GM12878 (cell line): ENCODE measurements at regions not wholly inside any gene's neighbourhood (a gene's known extent, or its start where the extent isn't known, plus 50 kb on each side); places are given as distances from the start of the nearest gene placed in this dataset.

ENCODE experiments used
- BHLHE40 ChIP-seq, 2 experiments: fragments of 450-650 bp in 1 of 2; IDR thresholded peaks; 2 replicates each; pipeline ENCODE4 v1.6.1; 2011 to 2017; ENCODE audit warnings: low read depth in 2 of 2, borderline replicate concordance in 1 of 2, improper control_type of control experiment in 1 of 2, low read length in 1 of 2, mild to moderate bottlenecking in 1 of 2
- CBX3 ChIP-seq: fragments of 200-600 bp; sonication (generic); IDR thresholded peaks from 2 replicates; pipeline ENCODE4 v1.6.1; 2016; ENCODE audit warnings: low read depth, borderline replicate concordance
- EZH2 ChIP-seq: IDR thresholded peaks from 2 replicates; pipeline ENCODE4 v1.6.1; 2012; ENCODE audit warnings: low read depth, mild to moderate bottlenecking, control low read depth, inconsistent platforms, low read length, borderline replicate concordance; ENCODE audit not compliant: control insufficient read depth
- MTA2 ChIP-seq: fragments of 450-650 bp; IDR thresholded peaks from 2 replicates; pipeline ENCODE4 v1.6.1; 2016; ENCODE audit warnings: low read depth, mild to moderate bottlenecking, moderate library complexity
- SMAD1 ChIP-seq: fragments of 450-650 bp; IDR thresholded peaks from 2 replicates; pipeline ENCODE4 v1.6.1; 2018; ENCODE audit warnings: mild to moderate bottlenecking, low read depth; ENCODE audit not compliant: partially characterized antibody
- SP1 ChIP-seq: IDR thresholded peaks from one replicate; pipeline ENCODE4 v1.6.1; 2011; ENCODE audit warnings: low read depth, low read length
- SREBF1 ChIP-seq: IDR thresholded peaks from 2 replicates; pipeline ENCODE4 v1.6.1; 2012; ENCODE audit warnings: mild to moderate bottlenecking, low read length
- YBX1 ChIP-seq: fragments of 450-650 bp; IDR thresholded peaks from 2 replicates; pipeline ENCODE4 v1.6.1; 2016; ENCODE audit warnings: antibody characterized with exemption
- ZNF24 ChIP-seq: fragments of 450-650 bp; IDR thresholded peaks from 2 replicates; pipeline ENCODE4 v1.6.1; 2017; ENCODE audit warnings: antibody characterized with exemption, mild to moderate bottlenecking
- ZNF384 ChIP-seq: IDR thresholded peaks from 2 replicates; pipeline ENCODE4 v1.6.1; 2012; ENCODE audit warnings: low read depth, mild to moderate bottlenecking, low read length, improper control_type of control experiment, borderline replicate concordance
- TF ChIP-seq, protein P1 (sequence below): fragments of 150-350 bp; IDR thresholded peaks from 2 replicates; pipeline ENCODE4 v1.6.1; 2016; ENCODE audit warnings: low read depth, low read length
- TF ChIP-seq, protein P2 (sequence below): fragments of 450-650 bp; IDR thresholded peaks from 2 replicates; pipeline ENCODE4 v1.6.1; 2017; ENCODE audit warnings: mild to moderate bottlenecking, low read depth, inconsistent platforms; ENCODE audit not compliant: poor library complexity, severe bottlenecking

DNA sequence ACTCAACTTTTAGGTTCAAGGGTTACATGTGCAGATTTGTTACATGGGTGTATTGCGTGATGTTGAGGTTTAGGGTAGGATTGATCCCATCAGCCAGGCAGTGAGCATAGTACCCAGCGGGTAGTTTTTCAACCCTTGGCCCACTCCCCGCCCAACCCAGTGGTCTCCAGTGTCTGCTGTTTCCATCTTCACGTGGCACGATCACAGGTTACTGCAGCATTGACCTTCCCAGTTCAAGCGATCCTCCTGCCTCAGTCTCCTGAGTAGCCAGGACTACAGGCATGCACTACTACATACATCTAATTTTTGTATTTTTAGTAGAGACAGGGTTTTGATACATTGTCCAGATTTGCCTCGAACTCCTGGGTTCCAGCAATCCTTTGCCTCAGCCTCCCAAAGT lies 905.7 kb upstream of the ZNF722 start (continued):
- no peak for TF ChIP-seq EZH2
- TF ChIP-seq, protein P1, sequence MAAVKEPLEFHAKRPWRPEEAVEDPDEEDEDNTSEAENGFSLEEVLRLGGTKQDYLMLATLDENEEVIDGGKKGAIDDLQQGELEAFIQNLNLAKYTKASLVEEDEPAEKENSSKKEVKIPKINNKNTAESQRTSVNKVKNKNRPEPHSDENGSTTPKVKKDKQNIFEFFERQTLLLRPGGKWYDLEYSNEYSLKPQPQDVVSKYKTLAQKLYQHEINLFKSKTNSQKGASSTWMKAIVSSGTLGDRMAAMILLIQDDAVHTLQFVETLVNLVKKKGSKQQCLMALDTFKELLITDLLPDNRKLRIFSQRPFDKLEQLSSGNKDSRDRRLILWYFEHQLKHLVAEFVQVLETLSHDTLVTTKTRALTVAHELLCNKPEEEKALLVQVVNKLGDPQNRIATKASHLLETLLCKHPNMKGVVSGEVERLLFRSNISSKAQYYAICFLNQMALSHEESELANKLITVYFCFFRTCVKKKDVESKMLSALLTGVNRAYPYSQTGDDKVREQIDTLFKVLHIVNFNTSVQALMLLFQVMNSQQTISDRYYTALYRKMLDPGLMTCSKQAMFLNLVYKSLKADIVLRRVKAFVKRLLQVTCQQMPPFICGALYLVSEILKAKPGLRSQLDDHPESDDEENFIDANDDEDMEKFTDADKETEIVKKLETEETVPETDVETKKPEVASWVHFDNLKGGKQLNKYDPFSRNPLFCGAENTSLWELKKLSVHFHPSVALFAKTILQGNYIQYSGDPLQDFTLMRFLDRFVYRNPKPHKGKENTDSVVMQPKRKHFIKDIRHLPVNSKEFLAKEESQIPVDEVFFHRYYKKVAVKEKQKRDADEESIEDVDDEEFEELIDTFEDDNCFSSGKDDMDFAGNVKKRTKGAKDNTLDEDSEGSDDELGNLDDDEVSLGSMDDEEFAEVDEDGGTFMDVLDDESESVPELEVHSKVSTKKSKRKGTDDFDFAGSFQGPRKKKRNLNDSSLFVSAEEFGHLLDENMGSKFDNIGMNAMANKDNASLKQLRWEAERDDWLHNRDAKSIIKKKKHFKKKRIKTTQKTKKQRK: no peak
- TF ChIP-seq, protein P2, sequence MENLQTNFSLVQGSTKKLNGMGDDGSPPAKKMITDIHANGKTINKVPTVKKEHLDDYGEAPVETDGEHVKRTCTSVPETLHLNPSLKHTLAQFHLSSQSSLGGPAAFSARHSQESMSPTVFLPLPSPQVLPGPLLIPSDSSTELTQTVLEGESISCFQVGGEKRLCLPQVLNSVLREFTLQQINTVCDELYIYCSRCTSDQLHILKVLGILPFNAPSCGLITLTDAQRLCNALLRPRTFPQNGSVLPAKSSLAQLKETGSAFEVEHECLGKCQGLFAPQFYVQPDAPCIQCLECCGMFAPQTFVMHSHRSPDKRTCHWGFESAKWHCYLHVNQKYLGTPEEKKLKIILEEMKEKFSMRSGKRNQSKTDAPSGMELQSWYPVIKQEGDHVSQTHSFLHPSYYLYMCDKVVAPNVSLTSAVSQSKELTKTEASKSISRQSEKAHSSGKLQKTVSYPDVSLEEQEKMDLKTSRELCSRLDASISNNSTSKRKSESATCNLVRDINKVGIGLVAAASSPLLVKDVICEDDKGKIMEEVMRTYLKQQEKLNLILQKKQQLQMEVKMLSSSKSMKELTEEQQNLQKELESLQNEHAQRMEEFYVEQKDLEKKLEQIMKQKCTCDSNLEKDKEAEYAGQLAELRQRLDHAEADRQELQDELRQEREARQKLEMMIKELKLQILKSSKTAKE: no peak
- TF ChIP-seq SREBF1: no peak
- no peak for TF ChIP-seq ZNF24
- TF ChIP-seq SMAD1: no peak
- TF ChIP-seq CBX3: no peak
- no peak for TF ChIP-seq YBX1
- no peak for TF ChIP-seq MTA2
- TF ChIP-seq SP1: no peak
- no peak for TF ChIP-seq ZNF384
- no peak for TF ChIP-seq BHLHE40 (IDR thresholded peaks at IDR 0.05; ENCODE audit: borderline replicate concordance in 1 of 2, low read depth in 2 of 2, low read length in 1 of 2)
